ENCODE measurements at regions not wholly inside any gene's neighbourhood (a gene's known extent, or its start where the extent isn't known, plus 50 kb on each side); places are given as distances from the start of the nearest gene placed in this dataset.
A peak's percentile ranks its signal among the peaks of the same experiment; 100 is the strongest.

DNA sequence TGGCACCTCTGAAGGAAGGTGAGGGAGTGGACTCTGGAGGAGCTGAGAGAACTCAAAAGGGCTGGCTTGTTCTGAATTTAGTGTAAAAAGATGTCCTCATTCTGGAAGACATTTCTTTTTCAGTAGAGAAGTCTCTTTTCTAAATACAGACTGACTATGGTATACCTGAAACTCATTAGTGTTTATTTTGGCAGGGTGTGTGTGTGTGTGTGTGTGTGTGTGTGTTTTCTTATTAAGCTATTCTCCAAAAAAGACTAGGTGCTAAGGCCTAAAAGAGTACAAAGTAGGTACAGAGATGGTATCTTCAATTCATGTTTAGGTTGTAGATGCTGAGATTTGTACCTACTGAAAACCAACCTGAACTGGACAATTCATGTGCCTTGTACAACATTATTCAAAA is 196.4 kb downstream of the SPRY2 start:
- TF ChIP-seq EP300 (IDR thresholded peaks at IDR 0.05) (no peak), POLR2AphosphoS5 (IDR thresholded peaks at IDR 0.05) (no peak), POLR2A (IDR thresholded peaks at IDR 0.05) (no peak)
- TF ChIP-seq, protein P1, sequence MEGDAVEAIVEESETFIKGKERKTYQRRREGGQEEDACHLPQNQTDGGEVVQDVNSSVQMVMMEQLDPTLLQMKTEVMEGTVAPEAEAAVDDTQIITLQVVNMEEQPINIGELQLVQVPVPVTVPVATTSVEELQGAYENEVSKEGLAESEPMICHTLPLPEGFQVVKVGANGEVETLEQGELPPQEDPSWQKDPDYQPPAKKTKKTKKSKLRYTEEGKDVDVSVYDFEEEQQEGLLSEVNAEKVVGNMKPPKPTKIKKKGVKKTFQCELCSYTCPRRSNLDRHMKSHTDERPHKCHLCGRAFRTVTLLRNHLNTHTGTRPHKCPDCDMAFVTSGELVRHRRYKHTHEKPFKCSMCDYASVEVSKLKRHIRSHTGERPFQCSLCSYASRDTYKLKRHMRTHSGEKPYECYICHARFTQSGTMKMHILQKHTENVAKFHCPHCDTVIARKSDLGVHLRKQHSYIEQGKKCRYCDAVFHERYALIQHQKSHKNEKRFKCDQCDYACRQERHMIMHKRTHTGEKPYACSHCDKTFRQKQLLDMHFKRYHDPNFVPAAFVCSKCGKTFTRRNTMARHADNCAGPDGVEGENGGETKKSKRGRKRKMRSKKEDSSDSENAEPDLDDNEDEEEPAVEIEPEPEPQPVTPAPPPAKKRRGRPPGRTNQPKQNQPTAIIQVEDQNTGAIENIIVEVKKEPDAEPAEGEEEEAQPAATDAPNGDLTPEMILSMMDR (IDR thresholded peaks at IDR 0.05): no peak

DNA sequence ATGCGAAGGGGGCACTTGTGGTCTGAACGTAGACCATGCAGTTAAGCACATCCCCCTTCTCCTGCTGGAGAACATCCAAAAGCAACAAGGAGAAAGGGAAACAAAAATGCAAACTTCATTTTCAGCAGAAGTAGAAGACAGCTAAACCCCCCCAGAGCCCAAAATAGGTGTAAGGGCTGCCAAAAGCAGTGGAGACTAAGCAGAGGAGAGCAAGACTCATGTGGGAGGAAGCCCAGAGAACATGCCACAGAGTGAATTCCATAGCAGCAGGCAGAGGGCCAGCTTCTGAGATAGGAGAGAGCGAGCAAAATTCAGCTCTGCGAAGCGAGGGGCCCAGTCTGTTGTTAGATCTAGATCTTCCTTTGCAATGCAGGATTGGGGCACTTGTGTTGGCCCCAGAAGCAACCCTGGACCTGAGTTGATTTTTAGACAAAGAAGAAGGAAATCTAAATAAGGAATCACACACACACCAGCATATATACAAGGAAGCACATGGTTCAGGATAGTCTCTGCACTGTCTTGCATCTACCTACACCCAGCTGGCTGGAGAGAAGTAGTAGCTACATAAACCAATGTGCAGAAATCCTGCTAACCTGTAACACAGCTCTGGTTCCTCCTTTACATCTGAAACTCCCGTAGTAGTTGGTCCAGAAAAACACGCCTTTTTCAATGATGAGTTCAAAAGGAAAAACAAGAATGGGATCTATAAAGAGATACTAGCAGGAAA is 199.6 kb downstream of the SPRY2 start:
- peak; percentile 50 for ATAC-seq
- H3K27ac ChIP-seq: peak overlapping the region in 2 of 4 donors; percentile 40 to 42
- 38 to 39% methylated on average over 7 of the region's 7 CpGs for WGBS, 2 donors (ENCODE audit: low coverage in 1 of 2)
- H3K36me3 ChIP-seq: no peaks in the 10 kb centered on the region
- H3K4me1 ChIP-seq: peaks cover 0 to 32% (median 0%) of the 10 kb centered on the region in 3 donors
- no peaks in the 10 kb centered on the region for H3K27me3 ChIP-seq
- TF ChIP-seq POLR2A (IDR thresholded peaks at IDR 0.05) (no peak), POLR2AphosphoS5 (IDR thresholded peaks at IDR 0.05) (peak; percentile 72)
- no peak overlapping the region for H3K4me3 ChIP-seq
- H3K9me3 ChIP-seq: no peaks in the 10 kb centered on the region

More for the DNA sequence above, 196.4 kb downstream of the SPRY2 start:
- Histone ChIP-seq H3K36me3 (no peaks in the 10 kb centered on the region), H3K4me1 (peaks cover 0 to 32% (median 0%) of the 10 kb centered on the region in 3 donors), H3K4me3 (no peak overlapping the region), H3K27ac (no peak overlapping the region), H3K27me3 (no peaks in the 10 kb centered on the region), H3K9me3 (no peaks in the 10 kb centered on the region)
- ATAC-seq: no peak

DNA sequence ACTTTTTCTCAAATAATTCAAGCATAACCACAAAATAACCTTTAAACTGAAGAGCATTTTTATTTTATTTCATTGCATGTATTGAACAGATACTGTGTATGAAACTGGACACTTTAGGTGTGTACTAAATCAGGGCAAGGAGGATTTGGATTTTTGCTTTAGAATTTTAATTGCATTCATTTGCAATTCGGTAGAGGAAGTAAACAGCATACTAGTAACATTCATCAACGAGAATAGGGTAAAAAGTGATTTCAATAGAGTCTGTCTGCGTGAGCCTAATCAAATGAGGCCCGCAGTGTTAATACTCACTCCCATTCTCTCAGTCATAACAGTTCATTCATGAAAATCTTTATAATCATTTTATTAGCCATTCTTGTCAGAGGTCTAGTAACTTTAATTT is 200.2 kb downstream of the SPRY2 start:
- H3K4me1 ChIP-seq: peaks cover 0 to 26% (median 0%) of the 10 kb centered on the region in 3 donors
- H3K9me3 ChIP-seq: no peaks in the 10 kb centered on the region
- TF ChIP-seq EP300 (IDR thresholded peaks at IDR 0.05): no peak
- H3K36me3 ChIP-seq: no peaks in the 10 kb centered on the region
- H3K27me3 ChIP-seq: no peaks in the 10 kb centered on the region
- WGBS, 2 donors (ENCODE audit: low coverage in 1 of 2): 12 to 52% methylated on average over 4 of the region's 4 CpGs
- ATAC-seq: no peak
- no peak overlapping the region for H3K4me3 ChIP-seq
- peak overlapping the region in 2 of 4 donors; percentile 40 to 42 for H3K27ac ChIP-seq

DNA sequence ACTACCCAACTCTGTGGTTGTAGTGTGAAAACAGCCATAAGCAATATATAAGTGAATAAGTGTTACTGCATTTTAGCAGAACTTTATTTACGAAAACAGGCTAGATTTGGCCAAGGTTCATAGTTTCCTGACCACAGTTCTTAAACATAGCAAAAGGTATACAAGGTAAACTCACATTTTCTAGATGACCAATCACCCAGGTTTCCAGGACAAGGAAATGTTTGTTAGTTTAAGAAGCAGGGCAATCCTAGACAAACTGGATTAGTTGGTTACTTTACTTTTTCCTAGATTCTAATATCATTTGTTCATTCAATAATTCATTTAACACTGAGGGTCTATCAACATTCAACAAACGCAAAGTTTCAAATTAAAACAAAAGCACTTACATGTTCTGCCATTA is 201.7 kb downstream of the SPRY2 start:
- no peaks in the 10 kb centered on the region for H3K36me3 ChIP-seq
- 97 to 100% methylated on average over 2 of the region's 2 CpGs for WGBS, 2 donors (ENCODE audit: low coverage in 1 of 2)
- no peak overlapping the region for H3K4me3 ChIP-seq
- peaks cover 0 to 16% (median 0%) of the 10 kb centered on the region in 3 donors for H3K4me1 ChIP-seq
- no peak for ATAC-seq
- no peak overlapping the region for H3K27ac ChIP-seq
- no peaks in the 10 kb centered on the region for H3K27me3 ChIP-seq
- no peak for TF ChIP-seq POLR2A (IDR thresholded peaks at IDR 0.05)
- TF ChIP-seq, protein P1 (IDR thresholded peaks at IDR 0.05): no peak
- TF ChIP-seq POLR2AphosphoS5 (IDR thresholded peaks at IDR 0.05): no peak
- no peak for TF ChIP-seq EP300 (IDR thresholded peaks at IDR 0.05)
- no peaks in the 10 kb centered on the region for H3K9me3 ChIP-seq

DNA sequence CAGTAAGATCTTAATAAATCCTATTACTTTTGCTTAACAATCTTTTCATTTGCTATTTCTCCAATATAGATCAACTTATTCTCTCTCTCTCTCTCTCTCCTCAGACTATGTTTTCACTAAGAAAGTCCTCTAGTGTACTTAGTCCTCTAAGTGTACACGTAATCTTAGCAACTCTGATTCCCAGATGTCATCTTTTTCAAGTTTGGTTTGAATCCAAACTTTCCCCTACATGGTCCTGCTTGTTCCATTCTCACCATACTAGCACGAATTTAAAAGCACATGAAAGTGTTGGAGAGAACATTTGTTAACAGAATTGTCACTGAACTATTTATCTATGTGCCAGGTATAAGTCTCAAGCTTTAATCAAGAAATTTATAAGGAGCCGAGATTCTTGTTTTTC is 202.9 kb downstream of the SPRY2 start:
- ATAC-seq: no peak
- TF ChIP-seq POLR2AphosphoS5 (IDR thresholded peaks at IDR 0.05) (no peak), EP300 (IDR thresholded peaks at IDR 0.05) (no peak), POLR2A (IDR thresholded peaks at IDR 0.05) (no peak)
- TF ChIP-seq, protein P1 (IDR thresholded peaks at IDR 0.05): no peak
- H3K36me3 ChIP-seq: no peaks in the 10 kb centered on the region
- H3K27me3 ChIP-seq: no peaks in the 10 kb centered on the region
- H3K4me1 ChIP-seq: peaks cover 0 to 28% (median 0%) of the 10 kb centered on the region in 3 donors
- H3K4me3 ChIP-seq: no peak overlapping the region
- 27 to 30% methylated on average over 2 to 3 of the region's 3 CpGs for WGBS, 2 donors (ENCODE audit: low coverage in 1 of 2)
- no peak overlapping the region for H3K27ac ChIP-seq
- no peaks in the 10 kb centered on the region for H3K9me3 ChIP-seq

DNA sequence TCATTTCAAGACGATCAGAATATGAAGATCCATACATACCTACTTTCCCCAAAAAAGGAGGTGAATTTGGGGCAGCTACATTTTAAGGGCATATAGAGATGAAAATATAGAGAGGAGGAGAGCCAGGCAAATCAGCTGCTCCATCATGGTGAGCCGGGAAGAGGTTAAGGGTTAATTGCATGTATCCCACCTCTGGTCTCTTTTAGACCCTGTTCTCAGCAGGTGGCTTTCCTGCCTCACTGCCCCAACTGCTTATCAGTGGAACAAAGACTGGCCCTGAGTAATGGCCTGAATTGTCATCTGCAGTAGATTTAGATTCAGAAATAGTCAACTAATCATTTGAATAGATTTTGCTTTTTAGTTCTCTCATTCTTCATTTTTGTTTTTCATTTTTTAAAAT is 206.6 kb downstream of the SPRY2 start:
- no peak for ATAC-seq
- Histone ChIP-seq H3K27ac (peak overlapping the region in 3 of 4 donors; percentile 8 to 78 (median 70)), H3K4me1 (peaks cover 0 to 34% (median 0%) of the 10 kb centered on the region in 3 donors), H3K4me3 (no peak overlapping the region), H3K27me3 (no peaks in the 10 kb centered on the region), H3K9me3 (no peaks in the 10 kb centered on the region), H3K36me3 (no peaks in the 10 kb centered on the region)
- TF ChIP-seq, protein P1 (IDR thresholded peaks at IDR 0.05): no peak
- TF ChIP-seq POLR2AphosphoS5 (IDR thresholded peaks at IDR 0.05) (no peak), EP300 (IDR thresholded peaks at IDR 0.05) (no peak), POLR2A (IDR thresholded peaks at IDR 0.05) (no peak)
- 67 to 73% methylated on average over 1 to 2 of the region's 2 CpGs for WGBS, 2 donors (ENCODE audit: low coverage in 1 of 2)

All from gastroesophageal sphincter (tissue), 4 donors.